HG03571 (cell line): ENCODE measurements at regions not wholly inside any gene's neighbourhood (a gene's known extent, or its start where the extent isn't known, plus 50 kb on each side); places are given as distances from the start of the nearest gene placed in this dataset.
"Not testable (repeated sequence)": the region's sequence is repeated elsewhere in the genome, so short reads cannot be mapped to it uniquely, and the experiment has no call there.

Experiments used
- ATAC-seq: cut with Tn5 transposase; IDR thresholded peaks from one replicate; pipeline ENCODE4 v1.9.1; 2021; ENCODE audit not compliant: unreplicated experiment

GRCh38 chr14:39733741-39734140 lies 301.5 kb upstream of the FBXO33 start:
- ATAC-seq, result peak; percentile 60

GRCh38 chr14:39731912-39732311 lies 299.7 kb upstream of the FBXO33 start:
- no peak for ATAC-seq

- ATAC-seq, result no peak
These were observed 294.3 kb upstream of the FBXO33 start for GRCh38 chr14:39726563-39726962.

- ATAC-seq, result no peak
These were observed 290.5 kb upstream of the FBXO33 start for GRCh38 chr14:39722547-39723273.

- ATAC-seq, result no peak
These were observed 284.8 kb upstream of the FBXO33 start for GRCh38 chr14:39716987-39717570.

GRCh38 chr14:39712293-39712999 lies 280.2 kb upstream of the FBXO33 start:
- ATAC-seq, result no peak

- no peak for ATAC-seq
These were observed 272.4 kb upstream of the FBXO33 start for GRCh38 chr14:39704594-39704993.

- no peak for ATAC-seq
These were observed 262.1 kb upstream of the FBXO33 start for GRCh38 chr14:39694341-39694740.

GRCh38 chr14:39683691-39684260 lies 251.5 kb upstream of the FBXO33 start:
- ATAC-seq, result no peak

GRCh38 chr14:39682582-39682981 lies 250.3 kb upstream of the FBXO33 start:
- no peak for ATAC-seq

GRCh38 chr14:39681782-39682399 lies 249.7 kb upstream of the FBXO33 start:
- no peak for ATAC-seq

- peak; percentile 87 for ATAC-seq
These were observed 248.5 kb upstream of the FBXO33 start for GRCh38 chr14:39680777-39681176.

- ATAC-seq, result no peak
These were observed 241.5 kb upstream of the FBXO33 start for GRCh38 chr14:39673734-39674133.

GRCh38 chr14:39673270-39673711 lies 241.1 kb upstream of the FBXO33 start:
- ATAC-seq, result no peak

GRCh38 chr14:39668449-39668848 lies 236.2 kb upstream of the FBXO33 start:
- no peak for ATAC-seq

GRCh38 chr14:39666386-39666785 lies 234.2 kb upstream of the FBXO33 start:
- ATAC-seq, result no peak

- ATAC-seq, result no peak
These were observed 232.8 kb upstream of the FBXO33 start for GRCh38 chr14:39665075-39665475.

GRCh38 chr14:39664646-39665045 lies 232.4 kb upstream of the FBXO33 start:
- ATAC-seq, result no peak

GRCh38 chr14:39641224-39641623 lies 209.0 kb upstream of the FBXO33 start:
- ATAC-seq, result peak; percentile 69

GRCh38 chr14:39639009-39639408 lies 206.8 kb upstream of the FBXO33 start:
- ATAC-seq, result not testable (repeated sequence)

GRCh38 chr14:39628087-39628486 lies 195.9 kb upstream of the FBXO33 start:
- no peak for ATAC-seq
